Gastroesophageal sphincter (tissue), 3 donors: ENCODE measurements at regions not wholly inside any gene's neighbourhood (a gene's known extent, or its start where the extent isn't known, plus 50 kb on each side); places are given as distances from the start of the nearest gene placed in this dataset.

Source experiments
- EP300 ChIP-seq: sonication (generic); formaldehyde crosslinking; IDR thresholded peaks from one replicate; pipeline ENCODE4 v1.6.1; 2017; ENCODE audit warnings: antibody characterized with exemption, mild to moderate bottlenecking
- POLR2A ChIP-seq, 2 donors: fragments of 450-650 bp; IDR thresholded peaks; one replicate each; pipeline ENCODE4 v1.6.1; 2017; ENCODE audit warnings: antibody characterized with exemption in 2 of 2, mild to moderate bottlenecking in 2 of 2, moderate library complexity in 1 of 2
- POLR2AphosphoS5 ChIP-seq: sonication (generic); formaldehyde crosslinking; IDR thresholded peaks from one replicate; pipeline ENCODE4 v1.6.1; 2017; ENCODE audit warnings: antibody characterized with exemption
- TF ChIP-seq, protein P1 (sequence below), 4 experiments: fragments of 200-600 bp in 2 of 4; fragments of 450-650 bp in 2 of 4; sonication (generic) in 1 of 4; IDR thresholded peaks; one replicate each; pipeline ENCODE4 v1.5.1; 2017 to 2019; ENCODE audit warnings: antibody characterized with exemption in 4 of 4, mild to moderate bottlenecking in 2 of 4, moderate library complexity in 2 of 4

DNA sequence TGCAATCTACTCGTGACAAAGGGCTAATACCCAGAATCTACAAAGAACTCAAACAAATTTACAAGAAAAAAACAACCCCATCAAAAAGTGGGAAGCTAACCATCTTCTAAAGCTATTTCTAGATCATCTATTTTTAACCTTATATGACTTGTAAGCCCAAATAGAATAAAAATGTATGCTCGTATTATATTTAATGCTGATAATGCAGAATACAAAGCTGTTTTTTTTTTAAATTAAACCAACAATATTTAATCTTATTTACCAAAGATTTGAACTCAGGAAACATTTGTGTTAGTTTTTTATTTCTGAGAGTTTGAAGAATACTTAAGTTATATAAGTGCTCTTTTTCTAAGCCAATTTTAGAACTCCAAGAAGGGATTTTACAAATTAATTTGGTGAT is 652.1 kb downstream of the LRRC70 start:
- TF ChIP-seq, protein P1, sequence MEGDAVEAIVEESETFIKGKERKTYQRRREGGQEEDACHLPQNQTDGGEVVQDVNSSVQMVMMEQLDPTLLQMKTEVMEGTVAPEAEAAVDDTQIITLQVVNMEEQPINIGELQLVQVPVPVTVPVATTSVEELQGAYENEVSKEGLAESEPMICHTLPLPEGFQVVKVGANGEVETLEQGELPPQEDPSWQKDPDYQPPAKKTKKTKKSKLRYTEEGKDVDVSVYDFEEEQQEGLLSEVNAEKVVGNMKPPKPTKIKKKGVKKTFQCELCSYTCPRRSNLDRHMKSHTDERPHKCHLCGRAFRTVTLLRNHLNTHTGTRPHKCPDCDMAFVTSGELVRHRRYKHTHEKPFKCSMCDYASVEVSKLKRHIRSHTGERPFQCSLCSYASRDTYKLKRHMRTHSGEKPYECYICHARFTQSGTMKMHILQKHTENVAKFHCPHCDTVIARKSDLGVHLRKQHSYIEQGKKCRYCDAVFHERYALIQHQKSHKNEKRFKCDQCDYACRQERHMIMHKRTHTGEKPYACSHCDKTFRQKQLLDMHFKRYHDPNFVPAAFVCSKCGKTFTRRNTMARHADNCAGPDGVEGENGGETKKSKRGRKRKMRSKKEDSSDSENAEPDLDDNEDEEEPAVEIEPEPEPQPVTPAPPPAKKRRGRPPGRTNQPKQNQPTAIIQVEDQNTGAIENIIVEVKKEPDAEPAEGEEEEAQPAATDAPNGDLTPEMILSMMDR (IDR thresholded peaks at IDR 0.05) = no peak
- no peak for TF ChIP-seq EP300
- no peak for TF ChIP-seq POLR2A (IDR thresholded peaks at IDR 0.05)
- no peak for TF ChIP-seq POLR2AphosphoS5
